Loucy (cell line): ENCODE measurements at regions not wholly inside any gene's neighbourhood (a gene's known extent, or its start where the extent isn't known, plus 50 kb on each side); places are given as distances from the start of the nearest gene placed in this dataset.
"Not testable (repeated sequence)": the region's sequence is repeated elsewhere in the genome, so short reads cannot be mapped to it uniquely, and the experiment has no call there.

ENCODE experiments used
- H2AFZ ChIP-seq: fragments of 200-600 bp; sonication (generic); 2 replicates; pipeline ENCODE4 v1.6.0; 2016; ENCODE audit warnings: antibody characterized with exemption, mild to moderate bottlenecking, low read length, moderate library complexity
- H3F3A ChIP-seq: fragments of 200-600 bp; 2 replicates; pipeline ENCODE4 v1.6.0; 2016; ENCODE audit warnings: antibody characterized with exemption, low read depth, mild to moderate bottlenecking
- H3K27me3 ChIP-seq: fragments of 200-600 bp; sonication (generic); 2 replicates; pipeline ENCODE4 v1.6.1; 2014; ENCODE audit warnings: low read length, mild to moderate bottlenecking; ENCODE audit not compliant: insufficient read depth, poor library complexity, severe bottlenecking
- H3K36me3 ChIP-seq: fragments of 200-600 bp; sonication (generic); 2 replicates; pipeline ENCODE4 v1.6.1; 2016; ENCODE audit warnings: low read length; ENCODE audit not compliant: insufficient read depth
- H3K4me1 ChIP-seq: fragments of 200-600 bp; sonication (generic); 2 replicates; pipeline ENCODE4 v1.5.1; 2014; ENCODE audit warnings: low read length, mild to moderate bottlenecking; ENCODE audit not compliant: insufficient read depth, poor library complexity, severe bottlenecking
- H3K4me2 ChIP-seq: fragments of 200-600 bp; sonication (generic); 2 replicates; pipeline ENCODE4 v1.6.0; 2014; ENCODE audit warnings: antibody characterized with exemption, low read length, low read depth, mild to moderate bottlenecking; ENCODE audit not compliant: poor library complexity, severe bottlenecking
- H3K4me3 ChIP-seq: fragments of 200-600 bp; sonication (generic); 2 replicates; pipeline ENCODE4 v1.5.1; 2014; ENCODE audit warnings: low read length, mild to moderate bottlenecking, mixed read lengths; ENCODE audit not compliant: poor library complexity, severe bottlenecking
- H3K79me2 ChIP-seq: fragments of 200-600 bp; sonication (generic); 2 replicates; pipeline ENCODE4 v1.6.1; 2014; ENCODE audit warnings: low read length; ENCODE audit not compliant: insufficient read depth
- H3K9ac ChIP-seq: fragments of 200-600 bp; sonication (generic); 2 replicates; pipeline ENCODE4 v1.6.0; 2014; ENCODE audit warnings: mild to moderate bottlenecking, low read depth, low read length, moderate library complexity; ENCODE audit not compliant: poor library complexity, severe bottlenecking
- H3K9me2 ChIP-seq: fragments of 200-600 bp; sonication (generic); replicated peaks from 2 replicates; pipeline ENCODE4 v1.6.1; 2016; ENCODE audit warnings: low read depth, low read length, mixed read lengths
- H3K9me3 ChIP-seq: fragments of 200-600 bp; sonication (generic); 2 replicates; pipeline ENCODE4 v1.6.1; 2014; ENCODE audit warnings: mild to moderate bottlenecking, antibody characterized with exemption, low read length, low read depth; ENCODE audit not compliant: insufficient read depth
- H4K20me1 ChIP-seq: fragments of 200-600 bp; sonication (generic); 2 replicates; pipeline ENCODE4 v1.6.0; 2014; ENCODE audit warnings: antibody characterized with exemption, low read length, mild to moderate bottlenecking; ENCODE audit not compliant: insufficient read depth, poor library complexity, severe bottlenecking
- EZH2phosphoT487 ChIP-seq: fragments of 200-600 bp; IDR thresholded peaks from 2 replicates; pipeline ENCODE4 v1.6.1; 2018; ENCODE audit warnings: antibody characterized with exemption, mild to moderate bottlenecking, moderate library complexity, borderline replicate concordance
- TF ChIP-seq, protein P1 (sequence below): fragments of 200-600 bp; sonication (generic); conservative IDR thresholded peaks from 2 replicates; pipeline ENCODE4 v1.5.1; 2014; ENCODE audit warnings: mild to moderate bottlenecking, antibody characterized with exemption, low read length

- Histone ChIP-seq H3K9me2 (no peaks in the 10 kb centered on the region), H3K27me3 (no peaks in the 10 kb centered on the region), H3K9me3 (no peaks in the 10 kb centered on the region; the same call in 1 of the 2 replicates), H4K20me1 (no peaks in the 10 kb centered on the region), H3K4me3 (no peak overlapping the region), H3K79me2 (no peaks in the 10 kb centered on the region), H2AFZ (no peak overlapping the region), H3K4me1 (no peaks in the 10 kb centered on the region), H3K36me3 (no peaks in the 10 kb centered on the region), H3K9ac (no peak overlapping the region), H3K4me2 (no peak overlapping the region), H3F3A (no peaks in the 10 kb centered on the region)
- TF ChIP-seq, protein P1, sequence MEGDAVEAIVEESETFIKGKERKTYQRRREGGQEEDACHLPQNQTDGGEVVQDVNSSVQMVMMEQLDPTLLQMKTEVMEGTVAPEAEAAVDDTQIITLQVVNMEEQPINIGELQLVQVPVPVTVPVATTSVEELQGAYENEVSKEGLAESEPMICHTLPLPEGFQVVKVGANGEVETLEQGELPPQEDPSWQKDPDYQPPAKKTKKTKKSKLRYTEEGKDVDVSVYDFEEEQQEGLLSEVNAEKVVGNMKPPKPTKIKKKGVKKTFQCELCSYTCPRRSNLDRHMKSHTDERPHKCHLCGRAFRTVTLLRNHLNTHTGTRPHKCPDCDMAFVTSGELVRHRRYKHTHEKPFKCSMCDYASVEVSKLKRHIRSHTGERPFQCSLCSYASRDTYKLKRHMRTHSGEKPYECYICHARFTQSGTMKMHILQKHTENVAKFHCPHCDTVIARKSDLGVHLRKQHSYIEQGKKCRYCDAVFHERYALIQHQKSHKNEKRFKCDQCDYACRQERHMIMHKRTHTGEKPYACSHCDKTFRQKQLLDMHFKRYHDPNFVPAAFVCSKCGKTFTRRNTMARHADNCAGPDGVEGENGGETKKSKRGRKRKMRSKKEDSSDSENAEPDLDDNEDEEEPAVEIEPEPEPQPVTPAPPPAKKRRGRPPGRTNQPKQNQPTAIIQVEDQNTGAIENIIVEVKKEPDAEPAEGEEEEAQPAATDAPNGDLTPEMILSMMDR = no peak
- TF ChIP-seq EZH2phosphoT487 = no peak
These were observed 686.9 kb downstream of the BCKDHB start for GRCh38 chr6:80793411-80793810.

DNA sequence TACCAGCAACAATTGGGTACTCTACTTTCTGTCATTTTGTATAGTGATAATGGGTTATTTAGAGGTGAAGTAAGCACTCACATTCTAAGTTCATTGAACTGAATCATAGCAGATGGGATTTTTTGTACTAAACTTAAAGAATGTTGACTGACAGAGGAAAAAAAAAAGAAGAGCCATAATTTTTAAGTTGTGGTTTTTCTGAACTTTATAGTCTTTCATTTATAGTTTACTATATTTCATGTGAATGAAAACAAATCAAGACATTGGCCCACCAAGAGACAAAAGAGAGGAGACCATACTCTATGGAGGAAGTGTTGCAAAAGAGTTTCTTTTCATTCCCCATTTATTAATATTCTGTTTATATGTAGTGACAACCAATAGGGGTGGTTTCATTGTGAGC, 685.7 kb downstream of the BCKDHB start:
- Histone ChIP-seq H3K4me3 (no peak overlapping the region), H3F3A (no peaks in the 10 kb centered on the region), H3K27me3 (no peaks in the 10 kb centered on the region), H3K9ac (no peak overlapping the region), H3K36me3 (no peaks in the 10 kb centered on the region), H3K9me3 (no peaks in the 10 kb centered on the region; the same call in 1 of the 2 replicates), H2AFZ (no peak overlapping the region), H3K4me2 (no peak overlapping the region), H4K20me1 (no peaks in the 10 kb centered on the region), H3K9me2 (no peaks in the 10 kb centered on the region), H3K79me2 (no peaks in the 10 kb centered on the region), H3K4me1 (no peaks in the 10 kb centered on the region)
- TF ChIP-seq, protein P1 = no peak
- TF ChIP-seq EZH2phosphoT487 = no peak

DNA sequence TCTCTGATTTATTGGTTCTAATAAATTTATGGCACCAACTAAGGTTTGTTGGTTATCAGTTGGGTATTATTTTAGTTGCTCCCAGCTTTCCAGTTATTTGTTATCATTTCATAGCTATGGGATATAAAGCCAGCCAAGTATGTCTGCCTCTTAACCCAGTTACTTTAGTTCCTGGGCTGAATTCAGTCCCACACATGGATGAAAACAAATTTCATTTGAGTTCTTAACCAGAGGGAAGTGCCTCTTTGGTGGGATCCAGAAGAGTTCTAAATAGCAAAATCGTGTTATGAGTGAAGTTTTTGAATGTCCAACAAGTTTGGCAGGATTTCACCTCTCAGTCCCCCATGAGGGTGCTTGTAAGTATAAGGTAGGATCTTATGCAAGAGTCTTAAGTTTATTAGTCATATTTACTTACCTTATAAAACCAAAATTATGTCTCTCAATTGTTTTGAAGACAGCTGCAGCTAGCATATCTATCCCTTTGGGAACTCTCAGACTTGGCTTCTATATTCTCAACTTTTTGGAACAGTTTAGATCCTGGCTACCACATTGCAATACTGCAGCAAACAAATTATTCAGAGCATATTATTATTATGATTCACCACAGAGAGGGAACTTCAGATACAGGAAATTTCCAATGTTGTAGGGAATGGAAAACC, 683.6 kb downstream of the BCKDHB start:
- H2AFZ ChIP-seq = no peak overlapping the region
- no peak overlapping the region for H3K4me2 ChIP-seq
- no peaks in the 10 kb centered on the region for H3K27me3 ChIP-seq
- no peaks in the 10 kb centered on the region for H4K20me1 ChIP-seq
- TF ChIP-seq EZH2phosphoT487 = no peak
- TF ChIP-seq, protein P1 = no peak
- no peaks in the 10 kb centered on the region for H3K4me1 ChIP-seq
- no peak overlapping the region for H3K4me3 ChIP-seq
- no peaks in the 10 kb centered on the region for H3K36me3 ChIP-seq
- no peaks in the 10 kb centered on the region for H3F3A ChIP-seq
- H3K9ac ChIP-seq = no peak overlapping the region
- H3K9me2 ChIP-seq = no peaks in the 10 kb centered on the region
- no peaks in the 10 kb centered on the region; the same call in 1 of the 2 replicates for H3K9me3 ChIP-seq
- no peaks in the 10 kb centered on the region for H3K79me2 ChIP-seq

GRCh38 chr6:80783271-80783670, 676.8 kb downstream of the BCKDHB start:
- not testable (repeated sequence) for H3K4me3 ChIP-seq, H3K4me2 ChIP-seq, H3K27me3 ChIP-seq, H4K20me1 ChIP-seq, H3F3A ChIP-seq, H2AFZ ChIP-seq, H3K9me2 ChIP-seq, H3K79me2 ChIP-seq, H3K4me1 ChIP-seq, H3K36me3 ChIP-seq, H3K9me3 ChIP-seq, H3K9ac ChIP-seq
